ENCODE measurements at regions not wholly inside any gene's neighbourhood (a gene's known extent, or its start where the extent isn't known, plus 50 kb on each side); places are given as distances from the start of the nearest gene placed in this dataset.

GRCh38 chr2:3025261-3025660 lies 352.4 kb downstream of the EIPR1 start:
- DNase-seq (ENCODE audit: low spot score) = no peak
- 53% methylated on average over 6 of the region's 6 CpGs for WGBS
- Histone ChIP-seq H3K9ac (ENCODE audit: low read depth in 1 of 2, low read length in 2 of 2) (no peak overlapping the region), H3K36me3 (ENCODE audit: control insufficient read depth in 4 of 4, insufficient read depth in 3 of 4, low read depth in 1 of 4, low read length in 3 of 4) (no peaks in the 10 kb centered on the region), H3K4me3 (ENCODE audit: low read depth in 1 of 3, low read length in 3 of 3) (no peak overlapping the region), H3K4me1 (ENCODE audit: control insufficient read depth in 4 of 4, insufficient read depth in 4 of 4, low read length in 3 of 4) (no peaks in the 10 kb centered on the region), H3K27ac (ENCODE audit: low read depth in 1 of 2, low read length in 2 of 2) (no peak overlapping the region), H3K9me3 (ENCODE audit: control insufficient read depth in 4 of 4, low read length in 3 of 4) (no peaks in the 10 kb centered on the region), H3K27me3 (ENCODE audit: control insufficient read depth in 4 of 4, insufficient read depth in 4 of 4, low read length in 3 of 4) (no peaks in the 10 kb centered on the region)
- TF ChIP-seq YY1 (IDR thresholded peaks at IDR 0.05) (no peak), JUND (IDR thresholded peaks at IDR 0.05) (no peak)

- Histone ChIP-seq H3K27me3 (ENCODE audit: control insufficient read depth in 4 of 4, insufficient read depth in 4 of 4, low read length in 3 of 4) (peaks cover 0 to 2% (median 0%) of the 10 kb centered on the region in 4 donors), H3K4me1 (ENCODE audit: control insufficient read depth in 4 of 4, insufficient read depth in 4 of 4, low read length in 3 of 4) (no peaks in the 10 kb centered on the region), H3K36me3 (ENCODE audit: control insufficient read depth in 4 of 4, insufficient read depth in 3 of 4, low read depth in 1 of 4, low read length in 3 of 4) (no peaks in the 10 kb centered on the region), H3K4me3 (ENCODE audit: low read depth in 1 of 3, low read length in 3 of 3) (no peak overlapping the region), H3K9ac (ENCODE audit: low read depth in 1 of 2, low read length in 2 of 2) (no peak overlapping the region), H3K27ac (ENCODE audit: low read depth in 1 of 2, low read length in 2 of 2) (no peak overlapping the region), H3K9me3 (ENCODE audit: control insufficient read depth in 4 of 4, low read length in 3 of 4) (no peaks in the 10 kb centered on the region)
- no peak for DNase-seq (ENCODE audit: low spot score)
- WGBS = 80% methylated on average over 10 of the region's 10 CpGs
- TF ChIP-seq SP1 (IDR thresholded peaks at IDR 0.05) (no peak), ATF3 (IDR thresholded peaks at IDR 0.05) (no peak), YY1 (IDR thresholded peaks at IDR 0.05) (no peak), ZBTB33 (IDR thresholded peaks at IDR 0.05) (no peak), TAF1 (conservative IDR thresholded peaks at IDR 0.05) (no peak), HNF4A (conservative IDR thresholded peaks at IDR 0.05) (no peak), MAX (IDR thresholded peaks at IDR 0.05) (no peak), EGR1 (IDR thresholded peaks at IDR 0.05; ENCODE audit: low read depth in 2 of 2) (no peak), RAD21 (IDR thresholded peaks at IDR 0.05) (no peak), RXRA (IDR thresholded peaks at IDR 0.05) (no peak), HNF4G (IDR thresholded peaks at IDR 0.05) (no peak), FOXA2 (IDR thresholded peaks at IDR 0.05) (no peak)
Observed at GRCh38 chr2:3024401-3024935, 353.1 kb downstream of the EIPR1 start.

- DNase-seq (ENCODE audit: low spot score) = no peak
- TF ChIP-seq NR2F2 (IDR thresholded peaks at IDR 0.05) (no peak), REST (IDR thresholded peaks at IDR 0.05) (no peak), FOXA2 (IDR thresholded peaks at IDR 0.05) (no peak), HNF4A (conservative IDR thresholded peaks at IDR 0.05) (no peak), RXRA (IDR thresholded peaks at IDR 0.05) (no peak), ATF3 (IDR thresholded peaks at IDR 0.05) (no peak), MAX (IDR thresholded peaks at IDR 0.05) (no peak), YY1 (IDR thresholded peaks at IDR 0.05) (no peak), FOXA1 (IDR thresholded peaks at IDR 0.05) (no peak), JUND (IDR thresholded peaks at IDR 0.05) (no peak), CTCF (IDR thresholded peaks at IDR 0.05; ENCODE audit: low read depth, low read length, missing input control) (no peak), ZBTB33 (IDR thresholded peaks at IDR 0.05) (no peak), EGR1 (IDR thresholded peaks at IDR 0.05; ENCODE audit: low read depth in 2 of 2) (no peak), HNF4G (IDR thresholded peaks at IDR 0.05) (no peak), TAF1 (conservative IDR thresholded peaks at IDR 0.05) (no peak)
Observed at GRCh38 chr2:3023531-3023930, 354.1 kb downstream of the EIPR1 start.

More at GRCh38 chr2:3023531-3023930, 354.1 kb downstream of the EIPR1 start:
- Histone ChIP-seq H3K27me3 (ENCODE audit: control insufficient read depth in 4 of 4, insufficient read depth in 4 of 4, low read length in 3 of 4) (peaks cover 0 to 4% (median 0%) of the 10 kb centered on the region in 4 donors), H3K4me1 (ENCODE audit: control insufficient read depth in 4 of 4, insufficient read depth in 4 of 4, low read length in 3 of 4) (no peaks in the 10 kb centered on the region), H3K27ac (ENCODE audit: low read depth in 1 of 2, low read length in 2 of 2) (no peak overlapping the region), H3K4me3 (ENCODE audit: low read depth in 1 of 3, low read length in 3 of 3) (no peak overlapping the region), H3K36me3 (ENCODE audit: control insufficient read depth in 4 of 4, insufficient read depth in 3 of 4, low read depth in 1 of 4, low read length in 3 of 4) (no peaks in the 10 kb centered on the region), H3K9ac (ENCODE audit: low read depth in 1 of 2, low read length in 2 of 2) (no peak overlapping the region), H3K9me3 (ENCODE audit: control insufficient read depth in 4 of 4, low read length in 3 of 4) (no peaks in the 10 kb centered on the region)
- WGBS = 78% methylated on average over 7 of the region's 7 CpGs

Data from liver (tissue), 8 donors.